Thyroid gland (tissue), 4 donors: ENCODE measurements at regions not wholly inside any gene's neighbourhood (a gene's known extent, or its start where the extent isn't known, plus 50 kb on each side); places are given as distances from the start of the nearest gene placed in this dataset.
"Not testable (repeated sequence)": the region's sequence is repeated elsewhere in the genome, so short reads cannot be mapped to it uniquely, and the experiment has no call there.

Experiments
- DNase-seq, 2 donors: peaks; one replicate each; pipeline ENCODE4 v3.0.0-alpha.2; 2019
- H3K27ac ChIP-seq, 3 donors: fragments of 200-600 bp; sonication (generic); 1 replicate in 2 of 3; 2 replicates in 1 of 3; pipeline ENCODE4 v1.5.1; 2016 to 2019; ENCODE audit warnings: mild to moderate bottlenecking in 1 of 3, moderate library complexity in 1 of 3
- H3K27me3 ChIP-seq: fragments of 200-600 bp; sonication (generic); one replicate; pipeline ENCODE4 v1.5.1; 2019
- H3K36me3 ChIP-seq, 2 donors: fragments of 200-600 bp; sonication (generic); one replicate each; pipeline ENCODE4 v1.5.1; 2016 to 2019
- H3K4me1 ChIP-seq, 2 donors: fragments of 200-600 bp; sonication (generic); one replicate each; pipeline ENCODE4 v1.5.1; 2017 to 2019
- H3K4me3 ChIP-seq, 3 donors: fragments of 200-600 bp; sonication (generic); replicated peaks in 1 of 3; 1 replicate in 2 of 3; 2 replicates in 1 of 3; pipeline ENCODE4 v1.5.1; 2016; ENCODE audit warnings: mild to moderate bottlenecking in 1 of 3
- H3K9me3 ChIP-seq: fragments of 200-600 bp; sonication (generic); one replicate; pipeline ENCODE4 v1.5.1; 2017
- POLR2A ChIP-seq, 2 donors: fragments of 450-650 bp; IDR thresholded peaks; one replicate each; pipeline ENCODE4 v1.6.1; 2017; ENCODE audit warnings: antibody characterized with exemption in 2 of 2, mild to moderate bottlenecking in 2 of 2, moderate library complexity in 1 of 2
- WGBS, 2 donors: methylation state at CpG; one replicate each; pipeline ENCODE4 v1.1.5; 2017; 5-methylcytosine and 5-hydroxymethylcytosine counted together
- intact Hi-C: fragments of 100-400 bp; cut with DNase I; formaldehyde crosslinking; loops from one replicate; pipeline ENCODE4 v1.15.1; 2023
- TF ChIP-seq, protein P1 (sequence below), 6 experiments: fragments of 200-600 bp in 3 of 6; fragments of 450-650 bp in 3 of 6; sonication (generic) in 3 of 6; IDR thresholded peaks; one replicate each; pipeline ENCODE4 v1.5.1; 2016 to 2019; ENCODE audit warnings: antibody characterized with exemption in 6 of 6, mild to moderate bottlenecking in 2 of 6, inconsistent platforms in 1 of 6, moderate library complexity in 1 of 6

DNA sequence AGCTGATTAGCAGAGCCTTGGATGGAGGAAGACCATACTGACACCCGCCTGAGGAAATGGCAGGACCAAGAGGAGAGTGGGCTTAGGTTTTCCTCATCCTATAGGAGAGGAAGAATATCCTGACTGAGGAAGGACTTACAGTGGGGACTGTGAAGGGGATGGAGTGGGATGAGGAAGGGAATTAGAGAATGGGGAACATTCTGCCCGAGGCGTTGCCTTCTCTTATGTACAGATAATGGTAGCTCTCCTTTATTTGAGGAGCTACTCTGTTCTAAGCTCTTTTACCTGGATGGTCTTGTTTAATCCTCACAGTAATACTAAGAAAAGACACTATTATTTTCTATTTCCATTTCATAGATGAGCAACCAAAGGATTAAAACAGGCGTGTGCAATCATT is 56.0 kb downstream of the OLFML3 start:
- Histone ChIP-seq H3K4me3 (no peak overlapping the region), H3K4me1 (no peaks in the 10 kb centered on the region), H3K27me3 (no peaks in the 10 kb centered on the region), H3K9me3 (no peaks in the 10 kb centered on the region), H3K36me3 (no peaks in the 10 kb centered on the region), H3K27ac (no peak overlapping the region)
- no peak for DNase-seq
- TF ChIP-seq, protein P1, sequence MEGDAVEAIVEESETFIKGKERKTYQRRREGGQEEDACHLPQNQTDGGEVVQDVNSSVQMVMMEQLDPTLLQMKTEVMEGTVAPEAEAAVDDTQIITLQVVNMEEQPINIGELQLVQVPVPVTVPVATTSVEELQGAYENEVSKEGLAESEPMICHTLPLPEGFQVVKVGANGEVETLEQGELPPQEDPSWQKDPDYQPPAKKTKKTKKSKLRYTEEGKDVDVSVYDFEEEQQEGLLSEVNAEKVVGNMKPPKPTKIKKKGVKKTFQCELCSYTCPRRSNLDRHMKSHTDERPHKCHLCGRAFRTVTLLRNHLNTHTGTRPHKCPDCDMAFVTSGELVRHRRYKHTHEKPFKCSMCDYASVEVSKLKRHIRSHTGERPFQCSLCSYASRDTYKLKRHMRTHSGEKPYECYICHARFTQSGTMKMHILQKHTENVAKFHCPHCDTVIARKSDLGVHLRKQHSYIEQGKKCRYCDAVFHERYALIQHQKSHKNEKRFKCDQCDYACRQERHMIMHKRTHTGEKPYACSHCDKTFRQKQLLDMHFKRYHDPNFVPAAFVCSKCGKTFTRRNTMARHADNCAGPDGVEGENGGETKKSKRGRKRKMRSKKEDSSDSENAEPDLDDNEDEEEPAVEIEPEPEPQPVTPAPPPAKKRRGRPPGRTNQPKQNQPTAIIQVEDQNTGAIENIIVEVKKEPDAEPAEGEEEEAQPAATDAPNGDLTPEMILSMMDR (IDR thresholded peaks at IDR 0.05): no peak
- no peak for TF ChIP-seq POLR2A (IDR thresholded peaks at IDR 0.05)
- intact Hi-C loops: no loop called here
- 95 to 98% methylated on average over 4 of the region's 4 CpGs for WGBS, 2 donors

DNA sequence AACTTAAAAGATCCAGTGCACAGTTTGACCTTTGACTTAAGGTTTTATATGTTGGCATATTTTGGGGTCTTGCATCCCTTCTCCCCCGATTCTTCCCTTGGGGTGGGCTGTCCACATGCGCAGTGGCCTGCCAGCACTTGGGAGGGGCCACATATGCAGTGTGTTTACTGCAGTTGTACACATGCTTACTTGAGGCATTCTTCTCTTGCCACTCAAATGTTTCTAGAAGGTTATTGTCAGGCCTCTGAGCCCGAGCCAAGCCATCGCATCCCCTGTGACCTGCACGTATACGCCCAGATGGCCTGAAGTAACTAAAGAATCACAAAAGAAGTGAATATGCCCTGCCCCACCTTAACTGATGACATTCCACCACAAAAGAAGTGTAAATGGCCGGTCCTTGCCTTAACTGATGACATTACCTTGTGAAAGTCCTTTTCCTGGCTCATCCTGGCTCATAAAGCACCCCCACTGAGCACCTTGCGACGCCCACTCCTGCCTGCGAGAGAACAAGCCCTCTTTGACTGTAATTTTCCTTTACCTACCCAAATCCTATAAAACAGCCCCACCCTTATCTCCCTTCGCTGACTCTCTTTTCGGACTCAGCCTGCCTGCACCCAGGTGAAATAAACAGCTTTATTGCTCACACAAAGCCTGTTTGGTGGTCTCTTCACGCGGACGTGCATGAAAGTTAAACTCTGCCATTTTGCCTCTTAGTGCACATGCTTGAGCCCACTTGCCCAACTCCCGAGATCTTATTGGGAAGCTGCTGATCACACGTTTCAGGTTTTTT is 57.8 kb downstream of the OLFML3 start:
- H3K27me3 ChIP-seq, H3K27ac ChIP-seq, H3K4me3 ChIP-seq, H3K36me3 ChIP-seq, H3K4me1 ChIP-seq, DNase-seq, H3K9me3 ChIP-seq, intact Hi-C loops: not testable (repeated sequence)
- WGBS, 2 donors: 81 to 88% methylated on average over 17 of the region's 17 CpGs

DNA sequence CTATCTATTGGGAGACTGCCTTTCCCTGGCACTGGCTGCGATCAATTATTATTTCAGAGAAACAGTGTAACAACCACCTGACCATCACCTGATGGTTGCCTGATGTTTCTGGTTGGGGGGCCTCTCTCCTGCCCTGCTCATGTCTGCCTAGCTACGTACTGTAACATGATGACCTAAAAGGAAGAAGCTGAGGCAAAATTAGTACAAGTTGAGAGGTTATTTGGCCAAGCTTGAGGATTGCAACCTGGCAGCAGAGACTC is 58.3 kb downstream of the OLFML3 start:
- Histone ChIP-seq H3K4me3 (no peak overlapping the region), H3K4me1 (no peaks in the 10 kb centered on the region), H3K27me3 (no peaks in the 10 kb centered on the region), H3K36me3 (no peaks in the 10 kb centered on the region), H3K9me3 (no peaks in the 10 kb centered on the region), H3K27ac (no peak overlapping the region)
- intact Hi-C loops: no loop called here
- 89 to 90% methylated on average over 2 of the region's 2 CpGs for WGBS, 2 donors
- no peak for TF ChIP-seq POLR2A (IDR thresholded peaks at IDR 0.05)
- no peak for DNase-seq

DNA sequence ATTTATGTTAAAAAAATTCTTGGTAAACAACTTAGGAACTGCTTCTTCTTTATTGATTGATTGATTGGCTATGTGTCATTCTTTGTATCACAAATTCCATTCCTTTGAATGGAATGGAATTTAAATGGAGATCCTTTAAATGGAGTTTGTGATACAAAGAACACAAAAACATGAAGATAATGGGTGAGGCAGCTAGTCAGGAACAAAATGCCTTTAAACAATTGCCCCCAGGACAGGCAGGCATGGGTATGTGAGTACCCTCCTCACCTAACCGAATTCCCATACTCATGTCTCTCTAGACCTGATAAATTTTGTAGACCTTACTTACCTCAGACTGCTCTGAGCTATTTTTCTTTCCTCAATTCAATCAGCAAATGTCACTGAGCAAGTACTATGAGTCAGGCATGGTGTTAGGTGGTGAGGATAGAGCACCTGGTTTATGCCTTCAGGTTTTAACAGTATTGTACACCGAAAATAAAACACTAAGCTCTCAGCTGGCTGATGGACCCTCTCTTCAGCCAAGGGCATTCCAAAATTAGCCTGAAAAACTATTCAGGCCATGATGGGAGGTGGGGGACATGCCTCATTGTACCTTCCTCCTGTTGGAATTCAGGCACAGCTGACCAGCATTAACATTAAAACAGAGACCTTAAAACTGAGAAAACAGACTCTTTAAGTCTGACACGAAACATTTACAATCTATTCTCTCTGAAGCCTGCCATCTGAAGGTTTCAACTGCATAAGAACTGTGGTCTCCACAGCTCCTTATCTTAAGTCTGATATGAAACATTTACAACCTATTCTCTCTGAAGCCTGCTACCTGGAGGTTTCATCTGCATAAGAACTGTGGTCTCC is 58.9 kb downstream of the OLFML3 start:
- H3K4me3 ChIP-seq: no peak overlapping the region
- no peaks in the 10 kb centered on the region for H3K36me3 ChIP-seq
- no peak overlapping the region for H3K27ac ChIP-seq
- no peak for DNase-seq
- H3K9me3 ChIP-seq: no peaks in the 10 kb centered on the region
- whole genome bisulfite sequencing, 2 donors: 69 to 71% methylated on average over 3 of the region's 3 CpGs
- intact Hi-C loops: no loop called here
- TF ChIP-seq POLR2A (IDR thresholded peaks at IDR 0.05): no peak
- TF ChIP-seq, protein P1 (IDR thresholded peaks at IDR 0.05): no peak
- no peaks in the 10 kb centered on the region for H3K27me3 ChIP-seq
- H3K4me1 ChIP-seq: no peaks in the 10 kb centered on the region
